ENCODE measurements at regions not wholly inside any gene's neighbourhood (a gene's known extent, or its start where the extent isn't known, plus 50 kb on each side); places are given as distances from the start of the nearest gene placed in this dataset.
A peak's percentile ranks its signal among the peaks of the same experiment; 100 is the strongest.
"Not testable (repeated sequence)": the region's sequence is repeated elsewhere in the genome, so short reads cannot be mapped to it uniquely, and the experiment has no call there.

DNA sequence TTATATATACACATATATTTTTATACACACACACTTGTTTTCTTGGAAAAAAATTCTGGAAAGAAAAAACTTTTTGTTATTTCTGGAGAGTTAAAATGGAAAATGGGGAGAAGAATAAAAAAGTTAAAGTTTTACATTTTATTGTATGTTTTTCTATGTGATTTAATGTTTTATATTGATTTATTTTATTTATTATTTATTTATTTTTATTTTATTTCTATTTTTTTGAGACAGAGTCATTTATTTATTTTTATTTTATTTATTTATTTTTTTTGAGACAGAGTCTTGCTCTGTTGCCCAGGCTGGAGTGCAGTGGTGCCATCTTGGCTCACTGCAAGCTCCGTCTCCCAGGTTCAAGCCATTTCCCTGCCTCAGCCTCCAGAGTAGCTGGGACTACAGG is 307.0 kb upstream of the FAM98A start:
- DNase-seq = not testable (repeated sequence)

DNA sequence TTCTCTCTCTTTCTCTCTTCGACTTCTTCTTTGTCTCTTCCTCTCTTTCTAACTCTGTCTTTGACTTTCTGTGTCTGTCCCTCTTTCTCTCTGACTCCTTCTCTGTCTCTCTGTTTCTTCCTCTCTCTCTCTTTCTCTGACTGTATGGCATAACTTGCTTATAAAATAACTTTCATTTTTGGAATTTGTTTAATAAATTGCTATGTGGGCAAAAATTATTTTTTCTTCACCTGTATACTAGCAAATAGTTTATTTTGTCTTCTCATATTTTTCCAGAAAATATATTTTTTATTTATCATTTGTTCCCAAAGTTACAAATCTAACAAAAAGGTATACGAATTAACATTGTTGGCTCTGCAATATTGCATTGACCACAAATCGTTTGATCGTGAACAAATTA is 305.7 kb upstream of the FAM98A start:
- DNase-seq = no peak

DNA sequence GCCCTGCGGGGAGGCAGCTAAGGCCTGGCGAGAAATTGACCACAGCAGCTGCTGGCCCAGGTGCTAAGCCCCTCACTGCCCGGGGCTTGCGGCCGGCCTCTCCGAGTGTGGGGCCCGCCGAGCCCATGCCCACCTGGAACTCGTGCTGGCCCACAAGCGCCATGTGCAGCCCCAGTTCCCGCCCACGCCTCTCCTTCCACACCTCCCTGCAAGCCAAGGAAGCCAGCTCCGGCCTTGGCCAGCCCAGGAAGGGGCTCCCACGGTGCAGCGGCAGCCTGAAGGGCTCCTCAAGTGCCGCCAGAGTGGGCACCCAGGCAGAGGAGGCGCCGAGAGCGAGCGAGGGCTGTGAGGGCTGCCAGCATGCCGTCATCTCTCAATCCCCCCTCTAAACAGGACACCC is 304.6 kb upstream of the FAM98A start:
- DNase-seq = no peak

DNA sequence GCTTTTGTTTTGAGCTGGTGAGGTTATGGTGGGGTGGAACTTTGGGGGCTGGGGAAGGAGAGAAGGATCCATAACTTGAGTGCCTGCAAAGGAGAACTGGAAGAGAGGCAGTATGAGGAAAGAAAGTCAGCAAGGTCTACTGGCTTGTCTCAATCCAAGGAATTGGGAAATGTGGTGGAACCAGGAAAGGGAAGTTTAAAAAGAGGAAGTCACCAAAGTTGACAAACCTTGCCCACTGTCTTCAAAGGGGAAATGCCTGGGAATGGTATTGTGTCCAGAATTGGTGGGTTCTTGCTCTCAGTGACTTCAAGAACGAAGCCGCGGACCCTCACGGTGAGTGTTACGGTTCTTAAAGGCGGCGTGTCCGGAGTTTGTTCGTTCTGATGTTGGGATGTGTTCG is 304.1 kb upstream of the FAM98A start:
- no peak for DNase-seq

DNA sequence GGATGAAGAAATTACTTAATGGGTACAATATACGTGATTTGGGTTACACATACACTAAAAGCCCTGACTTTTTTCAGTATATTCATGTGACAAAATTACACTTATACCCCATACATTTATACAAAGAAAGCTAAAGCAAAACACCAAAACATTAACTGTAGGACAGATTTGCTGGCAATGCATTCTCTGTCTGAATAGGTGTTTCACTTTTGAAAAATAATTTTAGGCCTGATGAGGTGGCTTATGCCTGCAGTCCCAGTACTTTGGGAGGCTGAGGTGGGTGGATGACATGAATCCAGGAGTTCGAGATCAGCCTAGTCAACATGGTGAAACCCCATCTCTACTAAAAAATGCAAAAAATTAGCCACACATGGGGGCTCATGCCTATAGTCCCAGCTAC is 301.5 kb upstream of the FAM98A start:
- no peak for DNase-seq

DNA sequence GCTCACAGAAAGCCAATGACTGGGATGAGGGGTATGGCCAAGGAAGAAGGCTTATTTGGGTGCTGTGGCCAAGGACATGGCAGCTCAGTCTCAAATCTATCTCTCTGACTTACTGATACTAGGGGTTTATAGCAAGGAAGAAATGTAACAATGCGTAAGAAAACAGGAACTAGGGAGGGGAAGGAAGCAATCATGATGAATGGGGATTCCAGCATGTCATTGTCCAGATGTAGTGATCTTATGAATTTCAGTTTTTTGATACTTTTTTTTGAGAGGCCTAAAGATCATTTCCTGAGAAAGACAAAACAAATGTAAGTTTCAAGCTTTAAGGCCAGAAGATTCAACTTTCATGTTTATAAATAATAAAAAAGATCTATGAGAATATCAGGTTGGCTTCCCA is 298.6 kb upstream of the FAM98A start:
- no peak for DNase-seq

DNA sequence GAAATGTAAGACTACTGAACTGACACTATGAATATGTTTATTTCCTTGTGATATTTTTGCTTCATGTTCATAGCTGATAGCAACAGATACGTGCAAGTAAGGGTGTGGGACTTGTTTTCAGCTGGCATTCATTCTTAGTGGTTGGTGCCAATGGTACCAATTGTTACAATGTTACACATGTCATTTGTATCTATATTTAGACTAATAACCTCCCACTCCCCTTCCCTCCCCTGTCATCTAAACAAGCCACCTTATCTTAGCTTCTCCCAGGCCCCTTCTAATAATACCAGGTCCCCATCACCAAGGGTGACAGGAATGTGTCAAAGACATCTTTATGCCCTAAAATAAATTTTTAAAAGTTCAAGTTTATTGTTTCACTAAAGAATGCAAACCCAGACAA is 294.7 kb upstream of the FAM98A start:
- DNase-seq = no peak

DNA sequence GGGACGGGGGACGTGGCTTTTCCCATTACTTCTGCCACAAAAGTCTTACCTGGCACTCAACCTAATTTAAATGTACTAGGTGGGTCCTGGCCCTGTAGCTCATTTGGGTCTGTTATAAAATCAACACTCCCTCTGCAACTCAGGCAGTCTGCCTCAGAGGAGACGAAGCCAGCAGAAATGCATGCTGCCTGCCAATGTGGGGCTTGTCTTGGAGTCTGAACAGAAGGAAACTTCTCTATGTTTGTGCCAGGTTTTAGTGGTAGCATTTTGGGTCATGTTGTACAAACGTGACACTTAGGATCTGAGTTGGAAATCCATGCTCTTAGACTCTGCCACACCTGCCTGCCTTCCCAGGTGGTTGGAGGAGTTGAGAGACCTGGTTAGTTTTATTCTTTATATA is 292.5 kb upstream of the FAM98A start:
- no peak for DNase-seq

DNA sequence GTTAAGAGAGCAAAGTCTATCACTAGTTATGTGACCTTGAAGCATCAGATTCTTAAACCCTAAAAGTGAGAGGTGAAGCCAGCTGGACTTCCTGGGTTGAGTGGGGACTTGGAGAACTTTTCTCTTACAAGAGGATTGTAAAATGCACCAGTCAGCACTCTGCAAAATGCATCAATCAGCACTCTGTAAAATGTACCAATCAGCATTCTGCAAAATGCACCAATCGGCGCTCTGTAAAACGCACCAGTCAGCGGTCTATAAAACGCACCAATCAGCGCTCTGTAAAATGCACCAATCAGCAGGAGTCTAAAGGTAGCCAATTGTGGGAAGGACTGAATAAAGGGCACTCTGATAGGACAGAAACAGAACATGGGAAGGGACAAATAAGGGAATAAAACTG is 291.6 kb upstream of the FAM98A start:
- DNase-seq = no peak

DNA sequence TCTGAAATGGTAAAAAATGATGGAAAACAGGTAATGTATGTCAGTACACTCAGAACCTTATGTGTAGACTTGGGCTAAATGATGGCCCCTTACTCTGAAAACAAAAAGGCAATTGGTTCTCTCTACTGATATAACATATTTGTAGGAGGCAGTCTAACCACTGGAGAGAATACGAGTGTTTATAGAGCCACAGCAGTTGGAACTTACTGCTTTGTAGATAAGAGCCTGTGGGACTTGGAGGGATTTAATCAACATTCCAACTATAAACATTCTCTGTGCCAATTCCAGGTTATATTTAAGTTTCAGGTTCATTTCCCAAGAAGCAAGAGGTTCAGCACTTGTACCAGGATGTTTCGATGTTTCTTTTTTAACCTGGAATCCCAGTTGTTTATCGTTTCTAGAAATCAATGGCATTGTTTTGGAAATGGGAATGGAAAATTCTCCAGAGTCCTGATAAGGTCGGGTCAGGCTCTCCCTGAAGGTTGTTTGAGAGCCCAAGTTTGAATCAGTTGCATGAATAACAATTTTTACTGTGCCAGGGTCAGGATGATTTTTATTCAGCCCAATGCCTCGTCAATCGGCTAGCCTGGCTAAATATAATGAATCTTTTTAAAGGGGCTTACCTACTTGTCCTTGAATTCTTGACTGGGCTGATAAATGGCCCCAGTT is 278.4 kb upstream of the FAM98A start:
- DNase-seq = no peak

DNA sequence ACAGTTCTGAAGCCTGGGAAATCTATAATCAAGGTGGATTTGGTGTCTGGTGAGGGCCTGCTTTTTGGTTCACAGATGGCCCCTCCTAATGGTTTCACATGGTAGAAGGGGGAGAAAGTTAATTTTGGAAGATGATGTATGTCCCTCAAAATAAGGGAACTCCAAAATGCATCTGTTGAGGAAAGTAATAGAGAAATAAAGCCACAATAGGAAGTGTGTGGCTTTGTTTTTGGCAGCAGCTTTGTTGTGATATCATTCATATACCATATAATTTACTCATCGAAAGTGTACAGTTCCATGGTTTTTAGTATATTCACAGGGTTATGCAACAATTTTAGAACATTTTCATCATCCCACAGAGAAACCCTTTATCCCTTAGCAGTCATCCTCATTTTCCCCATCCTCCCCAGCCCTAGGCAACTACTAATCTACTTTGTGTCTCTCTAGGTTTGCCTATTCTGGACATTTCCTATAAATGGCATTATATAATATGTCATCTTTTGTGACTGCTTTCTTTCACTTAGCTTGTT is 274.0 kb upstream of the FAM98A start:
- DNase-seq = no peak

DNA sequence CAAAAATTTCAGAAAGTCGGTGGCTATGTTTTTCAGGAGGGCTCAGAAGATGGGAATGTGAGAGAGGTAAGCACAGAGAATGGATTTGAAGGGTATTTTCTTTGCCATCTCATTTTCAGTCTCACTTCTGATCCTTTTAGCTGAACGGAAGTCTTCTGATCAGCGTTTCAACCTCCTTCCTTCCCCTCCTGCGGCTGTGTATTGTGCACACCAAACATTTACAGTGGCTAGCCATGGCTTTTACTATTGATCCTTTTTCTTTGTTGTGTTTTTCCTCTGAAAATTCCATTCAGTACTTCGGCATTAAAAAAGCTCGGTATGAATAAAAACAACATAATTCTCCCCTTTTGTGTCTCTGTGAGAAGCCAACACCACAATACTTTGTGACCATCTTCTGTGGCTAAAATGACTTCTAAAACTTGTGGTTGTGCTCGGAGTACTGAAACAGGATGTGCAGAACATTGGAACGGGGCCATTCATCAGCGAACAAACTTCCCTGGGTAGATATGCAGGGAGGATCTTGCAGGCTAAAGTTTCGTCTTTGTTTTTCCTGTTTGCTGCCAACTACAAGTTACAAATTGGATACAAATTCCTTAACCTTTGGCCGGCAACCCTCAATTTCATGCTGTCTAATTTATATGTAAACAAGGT is 260.8 kb upstream of the FAM98A start:
- DNase-seq = no peak

DNA sequence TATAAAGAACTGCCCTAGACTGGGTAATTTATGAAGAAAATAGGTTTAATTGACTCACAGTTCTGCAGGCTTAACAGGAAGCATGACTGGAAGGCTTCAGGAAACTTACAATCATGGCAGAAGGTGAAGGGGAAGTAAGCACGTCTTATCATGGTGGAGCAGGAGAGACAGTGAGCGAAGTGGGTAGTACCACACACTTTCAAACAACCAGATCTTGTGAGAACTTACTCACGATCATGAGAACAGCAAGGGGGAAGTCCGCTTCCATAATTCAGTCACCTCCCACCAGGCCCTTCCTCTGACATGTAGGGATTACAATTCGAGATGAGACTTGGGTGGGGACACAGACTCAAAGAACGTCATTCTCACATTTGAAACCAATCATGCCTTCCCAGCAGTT is 260.1 kb upstream of the FAM98A start:
- no peak for DNase-seq

DNA sequence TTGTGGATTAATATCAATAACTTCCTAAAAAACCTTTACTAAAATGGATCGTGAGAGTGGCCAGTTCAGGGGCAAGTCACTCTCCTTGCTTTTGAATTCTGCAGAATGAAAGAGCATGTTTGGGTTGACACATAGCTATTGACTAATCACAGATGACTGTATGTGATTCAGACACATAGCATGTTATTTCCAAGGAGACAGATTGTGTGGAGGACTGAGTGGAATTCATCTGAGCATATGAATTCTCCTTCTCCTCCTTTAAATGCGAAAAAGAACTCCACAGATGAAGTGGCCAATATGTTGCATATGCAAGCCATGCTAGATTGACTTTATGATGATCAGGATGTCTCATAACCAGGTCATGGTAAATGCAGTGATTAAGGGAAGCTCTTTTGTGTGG is 249.4 kb upstream of the FAM98A start:
- DNase-seq = no peak

DNA sequence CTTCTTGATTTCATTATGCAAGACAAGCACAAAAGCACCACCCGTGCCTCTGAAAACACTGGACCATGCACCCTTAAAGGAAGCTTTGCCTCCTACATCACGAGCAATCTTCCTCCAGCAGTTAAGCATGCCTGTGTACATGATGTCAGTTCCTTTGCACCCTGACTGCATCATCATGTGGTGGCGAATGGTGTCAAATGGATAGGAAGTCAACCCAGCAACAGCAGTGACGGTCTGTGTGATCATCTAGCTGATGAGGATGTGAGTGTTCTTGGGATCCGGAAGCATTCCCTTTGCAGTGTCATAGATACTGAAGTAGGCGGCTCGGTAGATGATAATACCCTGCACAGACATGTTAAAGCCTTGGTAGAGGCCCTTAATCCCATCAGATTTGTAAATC is 240.7 kb upstream of the FAM98A start:
- no peak for DNase-seq

DNA sequence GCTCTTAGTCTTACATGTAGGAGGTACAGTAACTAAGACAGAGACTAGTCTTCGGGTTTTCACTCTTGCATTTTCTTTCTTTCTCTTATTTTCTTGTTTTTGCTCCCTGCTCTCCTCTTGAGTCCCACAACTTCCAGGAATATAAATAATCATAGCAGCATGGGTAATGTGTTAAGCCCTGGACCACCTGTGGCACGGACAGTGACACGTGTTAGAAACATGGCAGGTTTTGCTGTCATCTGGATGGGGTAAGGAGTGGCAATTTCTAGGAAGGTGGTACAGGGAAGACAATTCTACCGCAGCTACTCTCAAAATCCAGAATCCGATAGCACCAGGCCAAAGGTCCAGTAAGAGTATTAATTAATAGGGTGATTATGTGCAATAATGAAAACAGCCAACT is 237.5 kb upstream of the FAM98A start:
- DNase-seq = no peak

DNA sequence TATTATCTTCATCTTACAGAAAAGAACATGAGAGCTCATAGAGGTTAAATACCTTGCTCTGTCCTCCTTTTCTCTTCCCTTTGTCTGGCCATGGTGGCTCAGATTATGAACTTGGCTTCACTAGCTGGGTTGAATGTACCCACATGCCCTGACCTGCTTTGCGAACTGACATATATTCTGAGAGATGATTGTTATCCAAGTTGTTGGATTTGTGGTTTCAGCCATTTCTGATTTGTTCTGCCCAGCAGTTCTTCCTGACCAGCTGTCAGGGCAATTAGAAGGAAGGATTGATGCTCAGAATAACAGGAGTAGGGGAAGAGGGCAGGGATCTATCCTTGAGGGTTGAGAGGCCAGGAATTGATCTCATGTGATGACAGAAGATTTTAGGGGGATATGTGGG is 236.8 kb upstream of the FAM98A start:
- DNase-seq = peak; percentile 37

DNA sequence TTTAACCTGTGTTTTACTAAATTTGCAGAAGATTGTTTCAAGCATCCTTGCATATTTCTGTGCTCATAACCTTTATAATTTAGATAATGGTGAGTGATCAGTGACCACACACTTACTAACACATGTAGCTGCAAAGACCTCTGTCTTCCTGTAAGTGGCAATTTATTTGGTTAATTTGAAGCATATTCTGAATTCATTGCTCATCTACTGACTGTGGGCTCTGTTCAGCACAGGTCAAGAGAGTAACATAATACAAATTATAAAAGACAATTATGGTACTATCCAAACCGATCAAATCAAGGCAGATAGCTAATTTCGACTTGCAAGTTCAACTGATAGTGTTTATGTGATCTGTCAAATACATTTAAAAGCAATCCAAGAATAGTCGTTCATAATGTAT is 223.9 kb upstream of the FAM98A start:
- DNase-seq = no peak

DNA sequence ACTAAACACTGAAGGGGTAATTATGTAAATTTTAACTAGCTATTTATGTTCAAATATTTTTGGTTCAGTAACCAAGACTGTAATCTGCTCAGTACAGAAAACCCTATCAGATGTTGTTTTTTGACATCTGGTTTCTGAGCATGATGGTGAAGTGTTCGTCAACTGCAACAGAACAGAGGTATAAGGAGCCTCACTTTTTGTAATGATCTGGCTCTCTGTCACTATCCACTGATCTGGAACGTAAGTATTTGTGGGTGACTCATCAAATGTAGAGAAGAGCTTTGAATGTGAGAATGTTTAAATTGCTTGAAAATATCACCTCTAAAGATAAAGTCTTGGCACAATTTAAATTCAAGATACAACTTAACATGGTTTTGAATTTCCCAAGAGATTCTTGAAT is 213.6 kb upstream of the FAM98A start:
- DNase-seq = no peak

DNA sequence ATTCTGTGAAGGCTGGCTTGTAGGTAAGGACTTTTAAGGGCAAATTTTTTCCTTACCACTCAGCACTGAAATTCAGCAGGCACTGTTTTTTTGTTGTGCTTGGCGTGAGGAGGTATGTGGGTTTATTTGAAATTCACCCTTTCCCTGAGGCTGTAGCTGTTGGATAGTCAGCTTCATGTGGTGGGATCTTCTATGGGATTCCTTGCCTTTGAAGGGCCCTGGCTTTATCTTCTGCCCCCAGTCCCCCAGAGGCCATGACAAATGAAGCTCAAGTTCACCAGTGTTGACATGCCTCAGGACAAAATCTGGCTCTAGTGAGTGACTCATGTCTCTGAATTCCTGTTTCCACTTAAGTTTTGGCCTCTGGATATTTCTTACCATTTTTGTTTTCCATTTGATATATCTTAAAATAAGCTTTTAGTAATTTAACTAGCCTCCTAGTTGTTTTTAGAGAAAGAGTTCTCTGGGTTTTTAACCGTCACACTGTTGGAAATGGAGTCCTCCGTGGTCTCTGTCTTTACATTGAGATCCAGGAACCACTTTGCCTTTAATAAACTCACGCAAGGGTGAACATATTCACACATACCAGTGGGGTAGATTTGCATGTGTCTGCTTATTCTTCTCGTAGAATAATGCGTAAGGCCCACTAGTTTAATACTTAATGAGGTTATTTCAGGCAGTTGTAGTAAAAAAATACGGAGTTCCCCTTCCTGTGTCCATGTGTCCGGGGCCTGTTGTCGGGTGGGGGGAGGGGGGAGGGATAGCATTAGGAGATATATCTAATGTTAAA is 211.1 kb upstream of the FAM98A start:
- no peak for DNase-seq

DNA sequence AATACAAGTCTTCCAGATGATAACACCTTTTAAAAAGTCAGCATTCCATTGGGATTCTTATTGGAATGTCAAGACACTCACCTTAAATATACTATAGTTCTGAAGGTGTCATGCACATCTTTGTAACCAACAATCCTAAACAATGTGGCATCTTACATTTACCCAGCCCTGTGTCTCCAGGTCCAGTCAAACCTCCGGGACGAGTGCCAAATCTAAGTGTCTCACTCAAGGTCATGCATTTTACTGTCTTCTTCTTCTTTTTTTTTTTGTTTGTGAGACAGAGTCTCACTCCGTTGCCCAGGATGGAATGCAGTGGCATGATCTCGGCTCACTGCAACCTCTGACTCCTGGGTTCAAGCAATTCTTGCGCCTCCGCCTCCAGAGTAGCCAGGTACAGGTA is 206.9 kb upstream of the FAM98A start:
- no peak for DNase-seq

DNA sequence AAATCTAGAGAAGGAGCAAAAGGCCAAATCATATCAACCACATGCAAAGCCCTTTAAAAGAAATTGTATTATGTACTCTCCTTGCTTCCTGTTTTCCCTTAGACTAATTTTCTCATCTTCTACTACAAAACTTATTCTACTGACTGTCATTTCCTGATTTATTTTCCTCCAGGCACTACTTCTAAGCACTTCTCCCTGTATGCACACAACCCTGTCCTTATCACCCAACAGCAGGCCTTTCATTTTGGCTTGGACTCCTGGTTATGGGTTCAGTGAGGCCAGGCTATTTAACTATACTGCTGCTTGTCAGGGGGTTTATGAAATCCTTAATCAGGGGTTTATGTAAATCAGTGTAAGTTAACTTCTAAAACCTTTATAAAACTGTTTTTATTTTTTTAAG is 205.1 kb upstream of the FAM98A start:
- no peak for DNase-seq

DNA sequence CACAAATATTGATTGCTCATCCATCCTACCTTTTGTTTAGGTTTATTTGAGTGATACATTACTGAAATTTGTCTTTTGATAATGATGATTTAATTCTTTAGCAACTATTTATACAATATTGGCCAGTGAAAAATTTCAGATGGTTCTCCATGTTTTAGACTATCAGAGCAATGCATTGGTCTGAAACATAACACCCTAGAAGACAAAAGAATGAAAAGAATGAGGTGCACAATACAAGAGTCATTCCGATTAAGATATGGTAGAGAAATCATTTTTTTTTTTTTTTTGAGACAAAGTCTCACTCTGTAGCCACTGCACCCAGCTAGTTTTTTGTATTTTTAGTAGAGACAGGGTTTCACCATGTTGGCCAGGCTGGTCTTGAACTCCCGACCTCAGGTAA is 197.4 kb upstream of the FAM98A start:
- DNase-seq = no peak

DNA sequence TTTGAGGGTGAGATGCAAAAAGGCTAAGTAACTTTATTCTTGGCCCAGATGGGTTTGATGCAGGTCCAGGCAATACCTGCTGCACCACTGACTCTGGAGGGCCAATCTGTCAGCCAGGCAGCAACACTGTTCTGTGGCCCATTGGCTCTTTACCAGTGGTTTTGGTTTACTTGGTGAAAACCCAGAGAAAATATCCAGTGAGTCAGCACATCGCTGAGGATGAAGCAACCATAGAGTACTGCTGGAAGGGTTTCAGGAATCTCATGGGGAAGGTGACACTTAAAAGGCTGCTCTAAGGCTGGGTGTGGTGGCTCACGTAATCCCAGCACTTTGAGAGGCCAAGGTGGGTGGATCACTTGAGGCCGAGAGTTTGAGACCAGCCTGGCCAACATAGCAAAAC is 192.5 kb upstream of the FAM98A start:
- DNase-seq = no peak

All from retina (tissue), 1 donor.